ENCODE measurements at regions not wholly inside any gene's neighbourhood (a gene's known extent, or its start where the extent isn't known, plus 50 kb on each side); places are given as distances from the start of the nearest gene placed in this dataset.

- TF ChIP-seq CTCF (IDR thresholded peaks at IDR 0.05) (no peak), POLR2A (IDR thresholded peaks at IDR 0.05) (no peak), POLR2AphosphoS5 (IDR thresholded peaks at IDR 0.05; ENCODE audit: insufficient read depth in 1 of 2, low read depth in 1 of 2) (no peak)
These were observed 183.1 kb downstream of the OGFRL1 start for GRCh38 chr6:71471718-71472117.
